Activated CD8-positive, alpha-beta T cell treated with anti-CD3 and anti-CD28 coated beads, Interleukin-2, amount 10 ng/mL, durations not matched to agents 7 days and 5 days (primary cell): ENCODE measurements at regions not wholly inside any gene's neighbourhood (a gene's known extent, or its start where the extent isn't known, plus 50 kb on each side); places are given as distances from the start of the nearest gene placed in this dataset.

Experiments used
- ATAC-seq: fragments of 150-1000 bp; cut with Tn5 transposase; one replicate; pipeline ENCODE4 v1.10.0; 2021; ENCODE audit warnings: moderate library complexity
- CTCF ChIA-PET: fragments of 350-600 bp; sonication (Branson Sonifier 250); formaldehyde crosslinking; loops from one replicate; lab custom pipeline; 2021; ENCODE audit warnings: antibody characterized with exemption; lab: Charles Lee
- POLR2A ChIA-PET: fragments of 350-600 bp; sonication (Branson Sonifier 250); formaldehyde crosslinking; loops from one replicate; lab custom pipeline; 2021; ENCODE audit warnings: antibody characterized with exemption; lab: Charles Lee
- DNase-seq: peaks from one replicate; pipeline ENCODE4 v3.0.0-alpha.2; 2020
- H3K27ac Mint-ChIP-seq: one replicate; pipeline ENCODE4 v1.8.0; 2021; ENCODE audit warnings: mild to moderate bottlenecking, mixed read lengths
- H3K27me3 Mint-ChIP-seq: one replicate; pipeline ENCODE4 v1.8.0; 2021; ENCODE audit warnings: low read depth, mixed read lengths
- H3K36me3 Mint-ChIP-seq: one replicate; pipeline ENCODE4 v1.8.0; 2021; ENCODE audit warnings: low read depth, mixed read lengths
- H3K4me1 Mint-ChIP-seq: one replicate; pipeline ENCODE4 v1.8.0; 2021; ENCODE audit warnings: low read depth, mixed read lengths
- H3K4me3 Mint-ChIP-seq: one replicate; pipeline ENCODE4 v1.8.0; 2021; ENCODE audit warnings: mild to moderate bottlenecking, mixed read lengths
- H3K9me3 Mint-ChIP-seq: one replicate; pipeline ENCODE4 v1.8.0; 2022; ENCODE audit warnings: mixed read lengths; ENCODE audit not compliant: insufficient read depth

GRCh38 chr5:72628771-72629371 lies 121.7 kb upstream of the ZNF366 start:
- ChIA-PET CTCF (no interaction called here), POLR2A (interaction anchor here (0.7 kb wide), 1 partner anchor 37 kb away, joined by 4 read pairs; no protein-coding TSS in a partner anchor)
- H3K9me3 Mint-ChIP-seq: no peaks in the 10 kb centered on the region
- no peak overlapping the region for H3K27ac Mint-ChIP-seq
- H3K4me3 Mint-ChIP-seq: no peak overlapping the region
- ATAC-seq (no peak), DNase-seq (no peak)
- H3K36me3 Mint-ChIP-seq: no peaks in the 10 kb centered on the region
- no peaks in the 10 kb centered on the region for H3K4me1 Mint-ChIP-seq
- peaks cover 6% of the 10 kb centered on the region for H3K27me3 Mint-ChIP-seq

DNA sequence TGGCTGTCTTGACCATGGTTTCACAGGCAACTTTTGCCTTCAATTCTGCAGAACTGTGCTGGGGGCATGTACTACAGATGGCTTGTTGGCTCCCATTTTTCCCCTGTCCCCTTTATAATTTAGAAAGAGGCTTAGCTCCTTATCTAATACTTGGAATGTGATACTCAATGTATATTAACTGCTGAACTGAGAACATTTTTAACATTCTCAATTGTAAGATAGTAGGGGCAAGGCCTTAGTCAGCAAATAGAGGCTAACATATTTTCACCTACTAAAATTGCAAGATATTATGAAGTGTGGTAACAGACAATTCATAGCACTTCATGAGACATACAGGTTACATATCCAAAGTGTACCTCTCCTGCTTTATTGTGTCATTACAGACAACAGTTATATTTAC lies 118.1 kb upstream of the ZNF366 start:
- Mint-ChIP-seq H3K36me3 (no peaks in the 10 kb centered on the region), H3K27me3 (peaks cover 5% of the 10 kb centered on the region), H3K9me3 (no peaks in the 10 kb centered on the region), H3K4me1 (no peaks in the 10 kb centered on the region), H3K4me3 (no peak overlapping the region), H3K27ac (no peak overlapping the region)
- no peak for ATAC-seq
- DNase-seq: no peak
- ChIA-PET POLR2A (no interaction called here), CTCF (interaction anchor here (4.9 kb wide), 1 partner anchor 15 kb away, joined by 21 read pairs; no protein-coding TSS in a partner anchor)

DNA sequence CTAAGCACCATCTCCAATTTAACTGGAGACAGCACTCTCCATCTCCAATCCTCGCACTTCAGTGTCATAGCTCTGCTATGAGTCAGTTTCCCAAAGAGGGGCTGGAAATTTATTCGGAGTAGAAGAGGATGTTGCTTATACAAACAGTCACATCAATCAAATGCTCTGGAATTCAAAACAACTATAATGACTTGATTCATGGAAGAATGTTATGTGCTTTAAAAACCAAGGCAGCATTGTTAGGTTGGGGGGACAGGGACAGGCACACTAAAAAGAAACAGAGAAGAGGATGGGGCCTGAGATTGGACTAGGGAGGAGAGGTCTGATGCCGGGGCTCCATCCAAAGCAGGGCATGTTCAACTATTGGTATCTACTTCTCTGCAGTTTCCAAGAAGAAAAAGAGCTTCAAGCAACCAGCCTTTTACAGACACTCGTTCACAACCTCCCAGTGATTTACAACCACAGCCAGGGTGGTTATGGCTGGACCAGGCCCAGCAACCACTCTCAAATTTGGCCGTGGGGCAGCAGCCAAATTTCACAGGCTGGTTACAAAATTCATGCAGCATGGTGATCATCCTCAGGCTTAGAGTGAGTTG lies 117.5 kb upstream of the ZNF366 start:
- DNase-seq (no peak), ATAC-seq (no peak)
- ChIA-PET POLR2A (no interaction called here), CTCF (interaction anchor here (4.9 kb wide), 1 partner anchor 14 kb away, joined by 21 read pairs; no protein-coding TSS in a partner anchor)
- H3K27ac Mint-ChIP-seq: no peak overlapping the region
- H3K4me3 Mint-ChIP-seq: no peak overlapping the region
- no peaks in the 10 kb centered on the region for H3K9me3 Mint-ChIP-seq
- no peaks in the 10 kb centered on the region for H3K36me3 Mint-ChIP-seq
- no peaks in the 10 kb centered on the region for H3K4me1 Mint-ChIP-seq
- peaks cover 5% of the 10 kb centered on the region for H3K27me3 Mint-ChIP-seq

- H3K9me3 Mint-ChIP-seq: no peaks in the 10 kb centered on the region
- CTCF ChIA-PET: interaction anchor here (4.9 kb wide), 1 partner anchor 13 kb away, joined by 21 read pairs; no protein-coding TSS in a partner anchor
- peaks cover 5% of the 10 kb centered on the region for H3K27me3 Mint-ChIP-seq
- no peak overlapping the region for H3K4me3 Mint-ChIP-seq
- H3K4me1 Mint-ChIP-seq: no peaks in the 10 kb centered on the region
- H3K27ac Mint-ChIP-seq: no peak overlapping the region
- DNase-seq (no peak), ATAC-seq (no peak)
- no peaks in the 10 kb centered on the region for H3K36me3 Mint-ChIP-seq
- POLR2A ChIA-PET: no interaction called here
Observed at GRCh38 chr5:72623936-72624335, 116.7 kb upstream of the ZNF366 start.

DNA sequence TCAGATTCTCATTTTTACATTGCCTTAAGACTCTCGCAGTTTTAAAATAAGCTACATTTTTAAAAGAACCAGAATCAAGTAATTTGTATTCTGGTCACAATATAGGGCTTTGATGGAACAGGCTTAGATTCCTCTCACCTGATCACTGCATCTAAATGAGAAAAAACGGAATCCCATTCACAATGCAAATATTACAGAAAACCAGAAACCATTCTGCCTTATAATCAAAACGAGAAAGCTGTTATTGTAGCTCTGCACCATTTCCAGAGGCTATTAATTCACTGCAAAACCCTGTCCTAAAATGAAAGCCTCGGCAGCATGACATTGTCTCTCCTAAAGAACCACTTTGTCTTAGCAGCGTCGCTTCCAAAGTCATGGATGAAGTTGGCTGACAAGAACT lies 116.1 kb upstream of the ZNF366 start:
- no peak overlapping the region for H3K4me3 Mint-ChIP-seq
- CTCF ChIA-PET: interaction anchor here (4.9 kb wide), 1 partner anchor 13 kb away, joined by 21 read pairs; no protein-coding TSS in a partner anchor
- no peak overlapping the region for H3K27ac Mint-ChIP-seq
- no peaks in the 10 kb centered on the region for H3K4me1 Mint-ChIP-seq
- no peak for ATAC-seq
- no peak for DNase-seq
- H3K27me3 Mint-ChIP-seq: peaks cover 5% of the 10 kb centered on the region
- no peaks in the 10 kb centered on the region for H3K36me3 Mint-ChIP-seq
- POLR2A ChIA-PET: no interaction called here
- H3K9me3 Mint-ChIP-seq: no peaks in the 10 kb centered on the region

DNA sequence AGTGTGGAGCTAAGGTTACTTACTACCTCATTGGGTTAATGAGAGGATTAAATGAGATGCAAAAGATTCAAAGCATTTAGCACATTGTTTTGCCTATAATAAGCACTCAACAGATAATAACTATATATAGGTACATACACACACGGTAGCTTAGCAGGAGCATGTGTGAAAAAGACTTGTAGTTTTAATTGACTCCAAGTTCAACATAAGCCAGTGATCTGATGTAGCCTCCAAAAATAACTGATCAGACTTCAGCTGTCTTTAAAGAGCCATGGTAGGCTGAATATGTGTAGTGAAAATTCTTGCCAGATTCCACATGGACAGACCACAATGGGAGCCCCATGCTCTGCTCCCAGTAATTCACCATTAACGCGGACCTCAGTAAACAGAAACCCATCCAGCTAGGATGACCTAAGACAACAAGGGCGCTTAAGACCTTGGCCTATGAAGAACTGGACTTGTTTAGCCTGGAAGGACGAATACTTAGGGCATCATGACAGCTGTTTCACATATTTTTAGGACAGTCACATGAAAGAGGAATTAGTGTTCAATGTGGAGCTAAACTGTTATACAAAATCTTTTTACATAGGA lies 115.1 kb upstream of the ZNF366 start:
- Mint-ChIP-seq H3K4me1 (no peaks in the 10 kb centered on the region), H3K4me3 (no peak overlapping the region), H3K27me3 (peaks cover 5% of the 10 kb centered on the region), H3K9me3 (no peaks in the 10 kb centered on the region), H3K36me3 (no peaks in the 10 kb centered on the region), H3K27ac (no peak overlapping the region)
- ChIA-PET CTCF (interaction anchor here (4.9 kb wide), 1 partner anchor 12 kb away, joined by 21 read pairs; no protein-coding TSS in a partner anchor), POLR2A (no interaction called here)
- ATAC-seq (no peak), DNase-seq (no peak)

- ATAC-seq: no peak
- H3K4me3 Mint-ChIP-seq: no peak overlapping the region
- POLR2A ChIA-PET: no interaction called here
- H3K27ac Mint-ChIP-seq: no peak overlapping the region
- no peaks in the 10 kb centered on the region for H3K36me3 Mint-ChIP-seq
- H3K4me1 Mint-ChIP-seq: no peaks in the 10 kb centered on the region
- no peak for DNase-seq
- no peaks in the 10 kb centered on the region for H3K9me3 Mint-ChIP-seq
- H3K27me3 Mint-ChIP-seq: peaks cover 5% of the 10 kb centered on the region
- CTCF ChIA-PET: interaction anchor here (4.9 kb wide), 1 partner anchor 11 kb away, joined by 21 read pairs; no protein-coding TSS in a partner anchor
Observed at GRCh38 chr5:72621576-72621975, 114.4 kb upstream of the ZNF366 start.

- ChIA-PET POLR2A (no interaction called here), CTCF (interaction anchor here (1.8 kb wide), 1 partner anchor 8 kb away, joined by 6 read pairs; no protein-coding TSS in a partner anchor)
- H3K4me1 Mint-ChIP-seq: no peaks in the 10 kb centered on the region
- no peaks in the 10 kb centered on the region for H3K36me3 Mint-ChIP-seq
- no peak overlapping the region for H3K27ac Mint-ChIP-seq
- no peaks in the 10 kb centered on the region for H3K9me3 Mint-ChIP-seq
- H3K27me3 Mint-ChIP-seq: peaks cover 4% of the 10 kb centered on the region
- no peak overlapping the region for H3K4me3 Mint-ChIP-seq
- no peak for ATAC-seq
- DNase-seq: no peak
Observed at GRCh38 chr5:72619677-72620076, 112.5 kb upstream of the ZNF366 start.

DNA sequence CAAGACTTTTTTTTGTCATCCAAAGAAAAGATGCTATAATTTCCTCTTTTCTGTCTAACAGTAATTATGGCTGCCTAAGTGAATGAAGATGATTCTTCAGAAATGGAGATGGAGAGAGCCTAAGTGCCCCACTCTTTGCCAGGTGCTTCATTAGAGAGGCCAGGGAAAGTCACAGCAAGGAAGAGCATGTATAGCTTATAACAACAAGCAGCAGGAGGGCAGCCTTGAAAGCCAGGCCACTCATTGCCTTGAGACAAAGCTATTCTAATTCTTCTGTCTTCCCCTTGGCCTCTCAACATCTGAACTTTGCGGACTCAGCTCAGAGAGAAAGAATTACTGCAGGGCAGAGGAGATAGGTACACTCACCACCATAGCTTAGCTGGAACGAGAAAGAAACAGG lies 112.0 kb upstream of the ZNF366 start:
- Mint-ChIP-seq H3K27ac (no peak overlapping the region), H3K27me3 (peaks cover 3% of the 10 kb centered on the region)
- CTCF ChIA-PET: interaction anchor here (1.8 kb wide), 1 partner anchor 8 kb away, joined by 6 read pairs; no protein-coding TSS in a partner anchor

DNA sequence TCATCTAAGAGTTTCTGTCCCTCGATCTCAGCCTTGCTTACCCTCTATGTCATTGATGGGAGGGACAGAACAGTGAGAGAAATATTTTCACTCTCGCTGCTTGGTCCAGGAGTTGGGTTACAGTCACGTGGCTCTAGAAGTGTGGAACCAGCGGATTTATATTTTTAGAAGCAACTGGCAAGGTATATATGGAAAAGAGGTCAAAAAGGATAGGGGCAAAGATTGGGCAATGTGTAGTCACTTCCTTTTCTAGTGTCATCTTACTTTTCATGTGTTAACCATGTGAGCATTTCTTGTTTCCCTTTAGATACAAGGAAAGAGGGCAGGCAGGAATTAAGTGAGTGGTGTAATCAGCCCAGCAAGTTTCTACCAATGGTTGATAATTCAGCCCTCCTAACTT lies 111.5 kb upstream of the ZNF366 start:
- peaks cover 3% of the 10 kb centered on the region for H3K27me3 Mint-ChIP-seq
- CTCF ChIA-PET: interaction anchor here (1.8 kb wide), 1 partner anchor 7 kb away, joined by 6 read pairs; no protein-coding TSS in a partner anchor
- POLR2A ChIA-PET: no interaction called here
- H3K36me3 Mint-ChIP-seq: no peaks in the 10 kb centered on the region
- DNase-seq (no peak), ATAC-seq (no peak)
- no peaks in the 10 kb centered on the region for H3K4me1 Mint-ChIP-seq
- H3K4me3 Mint-ChIP-seq: no peak overlapping the region
- H3K9me3 Mint-ChIP-seq: no peaks in the 10 kb centered on the region
- H3K27ac Mint-ChIP-seq: no peak overlapping the region

More for the DNA sequence above, 112.0 kb upstream of the ZNF366 start:
- H3K9me3 Mint-ChIP-seq: no peaks in the 10 kb centered on the region
- H3K4me3 Mint-ChIP-seq: no peak overlapping the region
- DNase-seq (no peak), ATAC-seq (no peak)
- no peaks in the 10 kb centered on the region for H3K36me3 Mint-ChIP-seq
- no peaks in the 10 kb centered on the region for H3K4me1 Mint-ChIP-seq
- POLR2A ChIA-PET: no interaction called here

DNA sequence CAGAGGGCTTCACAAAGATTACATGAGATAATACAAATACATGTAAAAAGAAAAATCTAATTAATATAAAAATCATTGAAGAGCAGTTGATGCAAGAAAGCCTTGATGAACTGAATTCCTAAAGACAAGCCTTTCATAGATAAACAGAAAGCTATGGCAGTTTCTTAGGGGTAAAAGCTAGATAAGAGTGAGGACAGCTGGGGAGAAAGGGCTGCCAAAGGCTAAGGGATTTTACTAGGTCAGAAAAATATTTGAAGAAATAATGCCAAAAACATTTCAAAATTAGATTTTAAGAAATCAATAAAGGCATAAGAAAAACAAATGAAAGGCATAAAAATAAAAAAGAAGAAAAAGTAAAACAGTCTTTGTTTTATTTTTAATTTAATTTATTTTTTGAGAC lies 107.9 kb upstream of the ZNF366 start:
- ChIA-PET CTCF (no interaction called here), POLR2A (no interaction called here)
- no peak overlapping the region for H3K27ac Mint-ChIP-seq

GRCh38 chr5:72613515-72613914 lies 106.3 kb upstream of the ZNF366 start:
- ATAC-seq (no peak), DNase-seq (no peak)
- Mint-ChIP-seq H3K27me3 (peaks cover 4% of the 10 kb centered on the region), H3K27ac (no peak overlapping the region), H3K4me1 (no peaks in the 10 kb centered on the region), H3K4me3 (no peak overlapping the region), H3K9me3 (no peaks in the 10 kb centered on the region), H3K36me3 (no peaks in the 10 kb centered on the region)
- CTCF ChIA-PET: no interaction called here
- POLR2A ChIA-PET: no interaction called here

More for the DNA sequence above, 107.9 kb upstream of the ZNF366 start:
- no peak for ATAC-seq
- peaks cover 2% of the 10 kb centered on the region for H3K27me3 Mint-ChIP-seq
- H3K36me3 Mint-ChIP-seq: no peaks in the 10 kb centered on the region
- DNase-seq: no peak
- no peaks in the 10 kb centered on the region for H3K9me3 Mint-ChIP-seq
- no peaks in the 10 kb centered on the region for H3K4me1 Mint-ChIP-seq
- no peak overlapping the region for H3K4me3 Mint-ChIP-seq
